HEK293T (cell line): ENCODE measurements at regions not wholly inside any gene's neighbourhood (a gene's known extent, or its start where the extent isn't known, plus 50 kb on each side); places are given as distances from the start of the nearest gene placed in this dataset.

Experiments
- CTCF ChIA-PET: fragments of 350-600 bp; formaldehyde crosslinking; extraction: SDS; loops from one replicate; lab custom pipeline; 2021; ENCODE audit warnings: antibody characterized with exemption, inconsistent platforms; lab: Yijun Ruan, JAX
- POLR2A ChIA-PET: fragments of 350-600 bp; formaldehyde crosslinking; extraction: SDS; loops from one replicate; lab custom pipeline; 2020; ENCODE audit warnings: antibody characterized with exemption, inconsistent platforms; lab: Yijun Ruan, JAX
- DNase-seq: peaks from one replicate; pipeline ENCODE4 v3.0.0; 2012; ENCODE audit warnings: mixed read lengths; ENCODE audit errors: extremely low spot score
- ARNT ChIP-seq: fragments of 450-650 bp; IDR thresholded peaks from 2 replicates; pipeline ENCODE4 v1.6.1; 2017; ENCODE audit warnings: mild to moderate bottlenecking
- BHLHE40 ChIP-seq: fragments of 450-650 bp; IDR thresholded peaks from 2 replicates; pipeline ENCODE4 v1.6.1; 2016; ENCODE audit warnings: mild to moderate bottlenecking, moderate library complexity, borderline replicate concordance
- CTBP1 ChIP-seq: fragments of 450-650 bp; IDR thresholded peaks from 2 replicates; pipeline ENCODE4 v1.6.1; 2016; ENCODE audit warnings: borderline replicate concordance
- ELF4 ChIP-seq: fragments of 450-650 bp; IDR thresholded peaks from 2 replicates; pipeline ENCODE4 v1.6.1; 2017; ENCODE audit warnings: antibody characterized with exemption
- FOXA1 ChIP-seq: fragments of 450-650 bp; IDR thresholded peaks from 2 replicates; pipeline ENCODE4 v1.6.1; 2016; ENCODE audit warnings: mild to moderate bottlenecking
- FOXK2 ChIP-seq: fragments of 450-650 bp; IDR thresholded peaks from 2 replicates; pipeline ENCODE4 v1.6.1; 2016; ENCODE audit warnings: mild to moderate bottlenecking
- FOXM1 ChIP-seq: fragments of 450-650 bp; IDR thresholded peaks from 2 replicates; pipeline ENCODE4 v1.6.1; 2017; ENCODE audit warnings: mild to moderate bottlenecking, borderline replicate concordance
- HDGF ChIP-seq: fragments of 450-650 bp; IDR thresholded peaks from 2 replicates; pipeline ENCODE4 v1.6.1; 2017; ENCODE audit warnings: antibody characterized with exemption, borderline replicate concordance
- L3MBTL2 ChIP-seq: fragments of 450-650 bp; conservative IDR thresholded peaks from 2 replicates; pipeline ENCODE4 v1.6.1; 2016; ENCODE audit warnings: mild to moderate bottlenecking
- LEF1 ChIP-seq: fragments of 450-650 bp; IDR thresholded peaks from 2 replicates; pipeline ENCODE4 v1.6.1; 2017; ENCODE audit warnings: mild to moderate bottlenecking, borderline replicate concordance
- NFRKB ChIP-seq: fragments of 450-650 bp; IDR thresholded peaks from 2 replicates; pipeline ENCODE4 v1.6.1; 2016; ENCODE audit warnings: mild to moderate bottlenecking, moderate library complexity
- SP1 ChIP-seq: fragments of 450-650 bp; IDR thresholded peaks from 2 replicates; pipeline ENCODE4 v1.6.1; 2017
- SUZ12 ChIP-seq: fragments of 450-650 bp; IDR thresholded peaks from 2 replicates; pipeline ENCODE4 v1.6.1; 2016; ENCODE audit warnings: mild to moderate bottlenecking
- TARDBP ChIP-seq: fragments of 450-650 bp; IDR thresholded peaks from 2 replicates; pipeline ENCODE4 v1.6.1; 2016
- ZNF384 ChIP-seq: fragments of 450-650 bp; IDR thresholded peaks from 2 replicates; pipeline ENCODE4 v1.6.1; 2016
- TF ChIP-seq, protein P1 (sequence below): fragments of 450-650 bp; IDR thresholded peaks from 2 replicates; pipeline ENCODE4 v1.6.1; 2016

- DNase-seq: no peak
- TF ChIP-seq HDGF: no peak
- no peak for TF ChIP-seq SUZ12
- no peak for TF ChIP-seq BHLHE40
- no peak for TF ChIP-seq FOXM1
- TF ChIP-seq FOXK2: no peak
- no peak for TF ChIP-seq ELF4
- TF ChIP-seq FOXA1: no peak
- TF ChIP-seq CTBP1: no peak
- TF ChIP-seq, protein P1, sequence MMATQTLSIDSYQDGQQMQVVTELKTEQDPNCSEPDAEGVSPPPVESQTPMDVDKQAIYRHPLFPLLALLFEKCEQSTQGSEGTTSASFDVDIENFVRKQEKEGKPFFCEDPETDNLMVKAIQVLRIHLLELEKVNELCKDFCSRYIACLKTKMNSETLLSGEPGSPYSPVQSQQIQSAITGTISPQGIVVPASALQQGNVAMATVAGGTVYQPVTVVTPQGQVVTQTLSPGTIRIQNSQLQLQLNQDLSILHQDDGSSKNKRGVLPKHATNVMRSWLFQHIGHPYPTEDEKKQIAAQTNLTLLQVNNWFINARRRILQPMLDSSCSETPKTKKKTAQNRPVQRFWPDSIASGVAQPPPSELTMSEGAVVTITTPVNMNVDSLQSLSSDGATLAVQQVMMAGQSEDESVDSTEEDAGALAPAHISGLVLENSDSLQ: no peak
- no peak for TF ChIP-seq SP1
- TF ChIP-seq NFRKB: no peak
- TF ChIP-seq TARDBP: no peak
- TF ChIP-seq ZNF384: no peak
- no peak for TF ChIP-seq L3MBTL2
- TF ChIP-seq ARNT: no peak
- no peak for TF ChIP-seq LEF1
- ChIA-PET POLR2A (no interaction called here), CTCF (no interaction called here)
These were observed 301.5 kb upstream of the CDH4 start for GRCh38 chr20:60950561-60950960.

DNA sequence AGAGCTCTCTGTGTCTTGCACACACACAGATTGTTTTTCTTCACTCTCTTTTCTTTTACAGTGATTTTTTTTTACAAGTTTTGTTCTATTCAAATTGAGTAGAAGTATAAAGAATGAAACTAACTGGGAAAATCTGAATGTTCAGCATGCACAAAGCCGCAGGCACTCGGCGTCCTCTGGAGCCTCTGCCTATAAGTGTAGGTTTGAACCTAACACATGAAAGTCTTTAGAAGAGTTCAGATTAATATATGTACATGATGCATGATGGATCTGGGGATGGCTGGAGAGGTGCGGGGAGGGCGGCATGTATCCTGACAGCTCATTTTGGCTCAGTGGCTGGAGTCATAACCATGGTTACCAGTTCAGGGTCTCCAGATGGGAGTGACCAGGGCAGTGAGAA is 301.1 kb upstream of the CDH4 start:
- DNase-seq: no peak
- TF ChIP-seq ZNF384 (no peak), NFRKB (no peak), FOXM1 (no peak), SUZ12 (no peak), ELF4 (no peak), TARDBP (no peak), HDGF (no peak), ARNT (no peak), FOXA1 (no peak), CTBP1 (no peak)
- TF ChIP-seq, protein P1: no peak
- ChIA-PET CTCF (no interaction called here), POLR2A (no interaction called here)

DNA sequence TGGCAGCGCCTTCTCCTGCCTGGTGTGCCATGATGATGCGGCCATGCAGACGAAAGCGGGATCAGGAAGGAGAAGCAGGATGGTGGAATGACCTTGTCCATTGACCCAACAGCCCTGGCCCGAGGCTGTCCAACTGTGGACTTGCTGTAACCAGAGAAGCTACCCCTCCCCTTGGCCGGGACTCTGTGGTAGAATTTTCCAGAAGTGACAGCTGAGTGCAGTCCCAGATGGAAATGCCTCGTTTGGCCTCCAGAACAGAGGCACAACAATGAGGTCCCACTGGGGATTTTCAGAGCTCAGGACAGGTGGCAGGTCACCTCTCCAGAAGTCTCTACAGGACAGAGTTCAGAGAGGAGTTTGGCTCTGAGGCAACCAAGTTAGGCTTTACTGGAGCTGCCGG is 299.2 kb upstream of the CDH4 start:
- ChIA-PET POLR2A (no interaction called here), CTCF (no interaction called here)
- no peak for DNase-seq
- no peak for TF ChIP-seq BHLHE40
- TF ChIP-seq ARNT: no peak
- no peak for TF ChIP-seq LEF1
- no peak for TF ChIP-seq ZNF384
- no peak for TF ChIP-seq CTBP1
- TF ChIP-seq NFRKB: no peak
- TF ChIP-seq ELF4: no peak
- TF ChIP-seq HDGF: no peak
- TF ChIP-seq FOXK2: no peak
- TF ChIP-seq L3MBTL2: no peak
- no peak for TF ChIP-seq FOXA1
- no peak for TF ChIP-seq SP1
- no peak for TF ChIP-seq FOXM1
- TF ChIP-seq SUZ12: no peak
- no peak for TF ChIP-seq TARDBP
- TF ChIP-seq, protein P1: no peak

- ChIA-PET CTCF (no interaction called here), POLR2A (no interaction called here)
- DNase-seq: no peak
- TF ChIP-seq BHLHE40: no peak
- TF ChIP-seq ZNF384: no peak
- TF ChIP-seq NFRKB: no peak
- TF ChIP-seq TARDBP: no peak
- TF ChIP-seq LEF1: no peak
- no peak for TF ChIP-seq FOXM1
- TF ChIP-seq ELF4: no peak
- TF ChIP-seq FOXK2: no peak
- no peak for TF ChIP-seq ARNT
- TF ChIP-seq HDGF: no peak
- TF ChIP-seq, protein P1: no peak
- no peak for TF ChIP-seq SP1
- no peak for TF ChIP-seq SUZ12
- no peak for TF ChIP-seq CTBP1
- no peak for TF ChIP-seq FOXA1
- TF ChIP-seq L3MBTL2: no peak
These were observed 298.7 kb upstream of the CDH4 start for GRCh38 chr20:60953321-60953720.

DNA sequence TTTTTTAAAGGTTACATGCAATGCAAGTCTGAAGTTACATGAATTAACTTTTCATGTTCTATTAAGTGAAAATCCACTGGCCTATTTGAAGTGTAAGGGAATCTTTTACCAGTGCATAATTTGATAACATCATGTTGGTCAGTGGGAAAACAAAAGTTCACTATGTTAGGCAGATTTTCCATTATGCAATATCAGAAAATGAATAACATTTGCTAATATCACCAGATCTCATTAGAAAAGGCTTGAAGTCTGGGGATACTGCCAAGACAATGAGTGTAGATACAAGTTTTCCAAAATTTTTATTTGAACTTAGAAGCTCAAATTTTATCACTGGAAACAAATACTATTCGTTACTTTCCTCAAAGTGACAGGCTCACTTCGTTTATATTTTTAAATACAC is 296.4 kb upstream of the CDH4 start:
- TF ChIP-seq BHLHE40 (no peak), ARNT (no peak), CTBP1 (no peak), L3MBTL2 (no peak), SP1 (no peak), NFRKB (no peak), ZNF384 (no peak)
- no peak for DNase-seq
- CTCF ChIA-PET: interaction anchor here (0.6 kb wide), 1 partner anchor 100 kb away, joined by 3 read pairs; no protein-coding TSS in a partner anchor
- POLR2A ChIA-PET: no interaction called here

- TF ChIP-seq TARDBP (no peak), SP1 (no peak), BHLHE40 (no peak), FOXM1 (no peak), NFRKB (no peak), HDGF (no peak)
- ChIA-PET POLR2A (no interaction called here), CTCF (no interaction called here)
- DNase-seq: no peak
These were observed 295.9 kb upstream of the CDH4 start for GRCh38 chr20:60956194-60956593.
